ENCODE measurements at regions not wholly inside any gene's neighbourhood (a gene's known extent, or its start where the extent isn't known, plus 50 kb on each side); places are given as distances from the start of the nearest gene placed in this dataset.

DNA sequence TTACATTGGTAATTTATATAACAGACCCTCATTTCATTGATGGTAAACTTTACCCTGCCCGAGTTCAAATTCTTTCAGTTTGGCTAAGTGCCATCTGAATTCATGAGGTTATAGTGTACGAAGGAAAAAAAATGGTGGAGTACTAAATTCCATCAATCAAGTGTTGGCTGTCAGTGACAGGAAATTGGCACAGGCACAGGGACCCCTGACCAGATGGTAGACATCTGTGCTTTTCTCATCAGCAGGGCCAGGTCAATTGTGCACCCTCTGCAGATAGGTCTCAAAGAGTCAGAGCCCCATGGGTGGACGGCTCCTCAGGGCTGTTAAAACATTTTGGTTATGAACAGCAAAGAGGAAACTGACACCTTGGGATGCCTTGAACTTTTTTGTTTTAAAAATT is 439.2 kb downstream of the SETBP1 start:
- intact Hi-C loops (cut with DNase I) = no loop called here
- no peak overlapping the region for H3K27ac ChIP-seq (replicated peaks in 1 of 4)
- H3K4me1 ChIP-seq = no peaks in the 10 kb centered on the region
- no peaks in the 10 kb centered on the region for H3K9me3 ChIP-seq
- H3K27me3 ChIP-seq = no peaks in the 10 kb centered on the region
- no peak overlapping the region for H3K4me3 ChIP-seq
- DNase-seq (ENCODE audit: extremely low spot score) = no peak
- no peak for TF ChIP-seq POLR2A (IDR thresholded peaks at IDR 0.05; ENCODE audit: low read depth)
- no peak for TF ChIP-seq EP300 (IDR thresholded peaks at IDR 0.05)
- TF ChIP-seq, protein P1, sequence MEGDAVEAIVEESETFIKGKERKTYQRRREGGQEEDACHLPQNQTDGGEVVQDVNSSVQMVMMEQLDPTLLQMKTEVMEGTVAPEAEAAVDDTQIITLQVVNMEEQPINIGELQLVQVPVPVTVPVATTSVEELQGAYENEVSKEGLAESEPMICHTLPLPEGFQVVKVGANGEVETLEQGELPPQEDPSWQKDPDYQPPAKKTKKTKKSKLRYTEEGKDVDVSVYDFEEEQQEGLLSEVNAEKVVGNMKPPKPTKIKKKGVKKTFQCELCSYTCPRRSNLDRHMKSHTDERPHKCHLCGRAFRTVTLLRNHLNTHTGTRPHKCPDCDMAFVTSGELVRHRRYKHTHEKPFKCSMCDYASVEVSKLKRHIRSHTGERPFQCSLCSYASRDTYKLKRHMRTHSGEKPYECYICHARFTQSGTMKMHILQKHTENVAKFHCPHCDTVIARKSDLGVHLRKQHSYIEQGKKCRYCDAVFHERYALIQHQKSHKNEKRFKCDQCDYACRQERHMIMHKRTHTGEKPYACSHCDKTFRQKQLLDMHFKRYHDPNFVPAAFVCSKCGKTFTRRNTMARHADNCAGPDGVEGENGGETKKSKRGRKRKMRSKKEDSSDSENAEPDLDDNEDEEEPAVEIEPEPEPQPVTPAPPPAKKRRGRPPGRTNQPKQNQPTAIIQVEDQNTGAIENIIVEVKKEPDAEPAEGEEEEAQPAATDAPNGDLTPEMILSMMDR (IDR thresholded peaks at IDR 0.05) = no peak
- no peak for TF ChIP-seq POLR2AphosphoS5 (IDR thresholded peaks at IDR 0.05)
- no peaks in the 10 kb centered on the region for H3K36me3 ChIP-seq
- WGBS = 63% methylated on average over 3 of the region's 3 CpGs

DNA sequence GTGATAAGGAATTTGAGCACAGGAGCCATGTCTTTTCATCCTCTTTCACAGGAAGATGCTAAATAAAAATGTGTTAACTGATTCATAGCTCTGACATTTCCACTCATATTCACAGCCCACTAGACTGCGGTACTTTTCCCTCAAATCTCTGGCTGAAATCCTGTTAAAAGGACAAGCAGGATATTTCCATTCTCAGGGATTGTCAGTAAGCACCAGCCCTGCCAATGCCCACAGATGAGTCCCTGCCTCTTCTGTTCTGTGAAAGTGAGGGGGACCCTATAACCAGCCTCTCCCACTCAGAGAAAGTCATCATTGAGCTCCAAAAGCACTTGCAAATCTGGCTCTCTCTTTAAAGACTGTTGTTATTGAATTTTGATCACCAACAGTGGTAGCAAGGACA is 440.5 kb downstream of the SETBP1 start:
- Histone ChIP-seq H3K4me1 (no peaks in the 10 kb centered on the region), H3K4me3 (no peak overlapping the region), H3K9me3 (no peaks in the 10 kb centered on the region), H3K27me3 (no peaks in the 10 kb centered on the region), H3K27ac (replicated peaks in 1 of 4) (no peak overlapping the region), H3K36me3 (no peaks in the 10 kb centered on the region)
- WGBS = 100% methylated on average over 1 of the region's 1 CpG
- intact Hi-C loops (cut with DNase I) = no loop called here
- TF ChIP-seq, protein P1 (IDR thresholded peaks at IDR 0.05) = no peak
- TF ChIP-seq POLR2AphosphoS5 (IDR thresholded peaks at IDR 0.05) (no peak), EP300 (IDR thresholded peaks at IDR 0.05) (no peak), POLR2A (IDR thresholded peaks at IDR 0.05; ENCODE audit: low read depth) (no peak)
- no peak for DNase-seq (ENCODE audit: extremely low spot score)

DNA sequence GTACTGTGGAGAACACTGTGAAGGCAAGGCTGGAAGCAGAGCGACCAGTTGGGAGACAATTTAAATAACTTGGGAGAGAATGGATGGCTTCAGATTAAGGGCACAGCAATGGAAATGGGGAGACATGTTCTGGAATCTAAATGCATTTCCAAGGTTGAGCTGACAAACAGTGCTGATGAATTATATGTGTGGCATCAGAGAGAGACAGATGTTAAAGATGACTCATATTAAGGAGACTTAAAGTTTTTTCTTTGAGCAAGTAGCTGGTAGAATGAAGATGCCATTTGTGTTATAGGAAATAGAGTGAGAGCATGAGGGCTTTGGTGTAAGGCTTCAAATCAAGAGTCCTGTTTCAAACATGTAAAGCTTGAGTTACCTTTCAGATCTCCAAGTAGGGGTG is 441.8 kb downstream of the SETBP1 start:
- intact Hi-C loops (cut with DNase I) = no loop called here
- Histone ChIP-seq H3K36me3 (no peaks in the 10 kb centered on the region), H3K4me3 (no peak overlapping the region), H3K9me3 (no peaks in the 10 kb centered on the region), H3K27ac (replicated peaks in 1 of 4) (no peak overlapping the region), H3K27me3 (no peaks in the 10 kb centered on the region), H3K4me1 (no peaks in the 10 kb centered on the region)
- TF ChIP-seq POLR2AphosphoS5 (IDR thresholded peaks at IDR 0.05) (no peak), POLR2A (IDR thresholded peaks at IDR 0.05; ENCODE audit: low read depth) (no peak), EP300 (IDR thresholded peaks at IDR 0.05) (no peak)
- TF ChIP-seq, protein P1 (IDR thresholded peaks at IDR 0.05) = no peak
- no peak for DNase-seq (ENCODE audit: extremely low spot score)
- WGBS = 95% methylated on average over 1 of the region's 1 CpG

DNA sequence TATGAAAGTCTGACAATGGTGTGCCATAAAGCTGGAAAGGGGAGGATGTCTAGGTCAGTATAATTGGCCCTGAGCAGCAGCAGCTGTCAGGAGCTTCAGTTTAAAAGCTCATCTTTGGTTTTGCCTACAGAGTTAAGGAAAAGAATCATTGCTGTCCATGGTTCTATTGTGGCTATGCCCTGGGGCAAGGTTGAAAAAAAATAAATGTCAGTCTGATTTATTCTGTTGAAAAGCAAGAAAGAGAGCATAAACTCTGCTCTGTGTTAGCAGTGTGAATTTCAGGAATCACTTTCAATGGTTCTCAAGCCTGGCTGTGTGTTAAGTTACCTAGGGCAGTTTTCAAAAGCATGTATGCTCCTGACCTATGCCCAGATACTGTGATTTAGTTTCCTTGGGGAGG is 446.7 kb downstream of the SETBP1 start:
- intact Hi-C loops (cut with DNase I) = no loop called here
- no peaks in the 10 kb centered on the region for H3K36me3 ChIP-seq
- TF ChIP-seq, protein P1 (IDR thresholded peaks at IDR 0.05) = no peak
- TF ChIP-seq POLR2A (IDR thresholded peaks at IDR 0.05; ENCODE audit: low read depth) (no peak), EP300 (IDR thresholded peaks at IDR 0.05) (no peak), POLR2AphosphoS5 (IDR thresholded peaks at IDR 0.05) (no peak)
- no peak overlapping the region for H3K4me3 ChIP-seq
- no peaks in the 10 kb centered on the region for H3K27me3 ChIP-seq
- DNase-seq (ENCODE audit: extremely low spot score) = no peak
- H3K9me3 ChIP-seq = no peaks in the 10 kb centered on the region
- H3K4me1 ChIP-seq = no peaks in the 10 kb centered on the region
- H3K27ac ChIP-seq (replicated peaks in 1 of 4) = no peak overlapping the region

DNA sequence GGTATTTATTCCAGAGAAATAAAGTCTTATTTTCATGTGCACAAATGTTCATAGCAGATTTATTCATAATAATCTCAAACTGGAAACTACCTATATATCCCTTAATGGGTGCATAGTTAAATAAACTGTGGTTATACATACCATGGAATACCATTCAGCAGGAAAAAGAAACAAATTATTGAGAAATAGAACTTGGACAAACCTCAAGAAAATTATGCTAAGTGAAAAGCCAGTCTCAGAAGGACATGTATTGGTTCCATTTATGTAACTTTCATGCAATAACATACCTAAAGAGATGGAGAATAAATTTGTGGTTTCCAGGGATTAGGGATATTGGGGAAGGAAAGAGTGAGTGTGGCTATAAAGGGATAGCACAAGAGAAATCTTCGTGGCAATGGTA is 452.6 kb downstream of the SETBP1 start:
- WGBS = 94% methylated on average over 1 of the region's 1 CpG
- intact Hi-C loops (cut with DNase I) = no loop called here
- Histone ChIP-seq H3K27me3 (no peaks in the 10 kb centered on the region), H3K4me1 (no peaks in the 10 kb centered on the region), H3K36me3 (no peaks in the 10 kb centered on the region), H3K27ac (replicated peaks in 1 of 4) (no peak overlapping the region), H3K9me3 (no peaks in the 10 kb centered on the region), H3K4me3 (no peak overlapping the region)
- no peak for DNase-seq (ENCODE audit: extremely low spot score)
- TF ChIP-seq, protein P1 (IDR thresholded peaks at IDR 0.05) = no peak
- TF ChIP-seq POLR2A (IDR thresholded peaks at IDR 0.05; ENCODE audit: low read depth) = no peak
- no peak for TF ChIP-seq EP300 (IDR thresholded peaks at IDR 0.05)
- TF ChIP-seq POLR2AphosphoS5 (IDR thresholded peaks at IDR 0.05) = no peak
